ENCODE measurements at regions not wholly inside any gene's neighbourhood (a gene's known extent, or its start where the extent isn't known, plus 50 kb on each side); places are given as distances from the start of the nearest gene placed in this dataset.

- Mint-ChIP-seq H3K4me1 (ENCODE audit: low read depth in 2 of 2) (no peaks in the 10 kb centered on the region), H3K27me3 (peaks cover 9 to 31% of the 10 kb centered on the region in 2 donors), H3K36me3 (no peaks in the 10 kb centered on the region), H3K9me3 (no peaks in the 10 kb centered on the region), H3K4me3 (no peak overlapping the region), H3K27ac (no peak overlapping the region)
- ATAC-seq: no peak
- DNase-seq (ENCODE audit: low spot score): no peak
Measured at GRCh38 chr2:16019617-16020351, 79.4 kb downstream of the MYCN start.

GRCh38 chr2:16019060-16019480, 78.7 kb downstream of the MYCN start:
- Mint-ChIP-seq H3K36me3 (no peaks in the 10 kb centered on the region), H3K27me3 (peaks cover 15 to 37% of the 10 kb centered on the region in 2 donors), H3K27ac (no peak overlapping the region), H3K4me1 (ENCODE audit: low read depth in 2 of 2) (no peaks in the 10 kb centered on the region), H3K9me3 (no peaks in the 10 kb centered on the region), H3K4me3 (no peak overlapping the region)
- ATAC-seq (no peak), DNase-seq (ENCODE audit: low spot score) (no peak)

- Mint-ChIP-seq H3K9me3 (no peaks in the 10 kb centered on the region), H3K27ac (no peak overlapping the region), H3K4me1 (ENCODE audit: low read depth in 2 of 2) (no peaks in the 10 kb centered on the region), H3K4me3 (no peak overlapping the region), H3K27me3 (peaks cover 19 to 39% of the 10 kb centered on the region in 2 donors), H3K36me3 (no peaks in the 10 kb centered on the region)
- ATAC-seq: no peak
- no peak for DNase-seq (ENCODE audit: low spot score)
Measured at GRCh38 chr2:16018277-16019059, 78.1 kb downstream of the MYCN start.

GRCh38 chr2:16016282-16016681, 75.9 kb downstream of the MYCN start:
- no peaks in the 10 kb centered on the region for H3K9me3 Mint-ChIP-seq
- no peak for ATAC-seq

GRCh38 chr2:16015903-16016265, 75.5 kb downstream of the MYCN start:
- Mint-ChIP-seq H3K27me3 (peaks cover 24 to 39% of the 10 kb centered on the region in 2 donors), H3K27ac (no peak overlapping the region), H3K4me1 (ENCODE audit: low read depth in 2 of 2) (no peaks in the 10 kb centered on the region), H3K9me3 (no peaks in the 10 kb centered on the region), H3K4me3 (no peak overlapping the region), H3K36me3 (no peaks in the 10 kb centered on the region)
- ATAC-seq (no peak), DNase-seq (ENCODE audit: low spot score) (no peak)

More at GRCh38 chr2:16016282-16016681, 75.9 kb downstream of the MYCN start:
- no peak overlapping the region for H3K27ac Mint-ChIP-seq
- DNase-seq (ENCODE audit: low spot score): no peak
- no peak overlapping the region for H3K4me3 Mint-ChIP-seq
- H3K27me3 Mint-ChIP-seq: peaks cover 24 to 39% of the 10 kb centered on the region in 2 donors
- no peaks in the 10 kb centered on the region for H3K4me1 Mint-ChIP-seq (ENCODE audit: low read depth in 2 of 2)
- H3K36me3 Mint-ChIP-seq: no peaks in the 10 kb centered on the region

GRCh38 chr2:16015210-16015902, 75.0 kb downstream of the MYCN start:
- no peak for DNase-seq (ENCODE audit: low spot score)
- H3K36me3 Mint-ChIP-seq: no peaks in the 10 kb centered on the region
- no peaks in the 10 kb centered on the region for H3K9me3 Mint-ChIP-seq
- no peaks in the 10 kb centered on the region for H3K4me1 Mint-ChIP-seq (ENCODE audit: low read depth in 2 of 2)
- ATAC-seq: peak in 1 of 2 donors; percentile 48
- H3K27me3 Mint-ChIP-seq: peaks cover 24 to 38% of the 10 kb centered on the region in 2 donors
- no peak overlapping the region for H3K4me3 Mint-ChIP-seq
- H3K27ac Mint-ChIP-seq: no peak overlapping the region

GRCh38 chr2:16014802-16015201, 74.5 kb downstream of the MYCN start:
- no peaks in the 10 kb centered on the region for H3K4me1 Mint-ChIP-seq (ENCODE audit: low read depth in 2 of 2)
- ATAC-seq (no peak), DNase-seq (ENCODE audit: low spot score) (no peak)
- no peaks in the 10 kb centered on the region for H3K9me3 Mint-ChIP-seq
- H3K4me3 Mint-ChIP-seq: no peak overlapping the region
- H3K27ac Mint-ChIP-seq: no peak overlapping the region
- peaks cover 24 to 36% of the 10 kb centered on the region in 2 donors for H3K27me3 Mint-ChIP-seq
- H3K36me3 Mint-ChIP-seq: no peaks in the 10 kb centered on the region

GRCh38 chr2:16014041-16014787, 73.9 kb downstream of the MYCN start:
- no peak for DNase-seq (ENCODE audit: low spot score)
- no peak overlapping the region for H3K4me3 Mint-ChIP-seq

GRCh38 chr2:16013359-16013911, 73.1 kb downstream of the MYCN start:
- DNase-seq (ENCODE audit: low spot score) (no peak), ATAC-seq (no peak)
- Mint-ChIP-seq H3K36me3 (no peaks in the 10 kb centered on the region), H3K27me3 (peaks cover 24 to 32% of the 10 kb centered on the region in 2 donors), H3K4me1 (ENCODE audit: low read depth in 2 of 2) (no peaks in the 10 kb centered on the region), H3K9me3 (no peaks in the 10 kb centered on the region), H3K27ac (no peak overlapping the region), H3K4me3 (no peak overlapping the region)

More at GRCh38 chr2:16014041-16014787, 73.9 kb downstream of the MYCN start:
- ATAC-seq: no peak
- Mint-ChIP-seq H3K36me3 (no peaks in the 10 kb centered on the region), H3K4me1 (ENCODE audit: low read depth in 2 of 2) (no peaks in the 10 kb centered on the region), H3K27me3 (peaks cover 24 to 32% of the 10 kb centered on the region in 2 donors), H3K27ac (no peak overlapping the region), H3K9me3 (no peaks in the 10 kb centered on the region)

GRCh38 chr2:16012626-16013358, 72.4 kb downstream of the MYCN start:
- Mint-ChIP-seq H3K9me3 (no peaks in the 10 kb centered on the region), H3K27ac (no peak overlapping the region), H3K4me1 (ENCODE audit: low read depth in 2 of 2) (no peaks in the 10 kb centered on the region), H3K36me3 (no peaks in the 10 kb centered on the region), H3K4me3 (no peak overlapping the region), H3K27me3 (peaks cover 24 to 28% of the 10 kb centered on the region in 2 donors)
- ATAC-seq: no peak
- DNase-seq (ENCODE audit: low spot score): no peak

GRCh38 chr2:16012029-16012596, 71.8 kb downstream of the MYCN start:
- Mint-ChIP-seq H3K27ac (no peak overlapping the region), H3K4me3 (no peak overlapping the region), H3K36me3 (no peaks in the 10 kb centered on the region), H3K4me1 (ENCODE audit: low read depth in 2 of 2) (no peaks in the 10 kb centered on the region), H3K27me3 (peaks cover 24% of the 10 kb centered on the region in 2 donors), H3K9me3 (no peaks in the 10 kb centered on the region)
- ATAC-seq (no peak), DNase-seq (ENCODE audit: low spot score) (no peak)

- no peak overlapping the region for H3K4me3 Mint-ChIP-seq
- H3K36me3 Mint-ChIP-seq: no peaks in the 10 kb centered on the region
- H3K27me3 Mint-ChIP-seq: peaks cover 24% of the 10 kb centered on the region in 2 donors
- H3K27ac Mint-ChIP-seq: no peak overlapping the region
- ATAC-seq: no peak
- H3K9me3 Mint-ChIP-seq: no peaks in the 10 kb centered on the region
- no peak for DNase-seq (ENCODE audit: low spot score)
- H3K4me1 Mint-ChIP-seq (ENCODE audit: low read depth in 2 of 2): no peaks in the 10 kb centered on the region
Measured at GRCh38 chr2:16011621-16011960, 71.2 kb downstream of the MYCN start.
